Suprapubic skin (tissue), 4 donors: ENCODE measurements at regions not wholly inside any gene's neighbourhood (a gene's known extent, or its start where the extent isn't known, plus 50 kb on each side); places are given as distances from the start of the nearest gene placed in this dataset.

Source experiments
- EP300 ChIP-seq: sonication (generic); formaldehyde crosslinking; IDR thresholded peaks from one replicate; pipeline ENCODE4 v1.6.1; 2017; ENCODE audit warnings: antibody characterized with exemption
- POLR2A ChIP-seq, 2 donors: fragments of 450-650 bp; IDR thresholded peaks; one replicate each; pipeline ENCODE4 v1.6.1; 2017; ENCODE audit warnings: antibody characterized with exemption in 2 of 2, mild to moderate bottlenecking in 2 of 2, moderate library complexity in 2 of 2
- POLR2AphosphoS5 ChIP-seq, 3 donors: sonication (generic); formaldehyde crosslinking; IDR thresholded peaks; one replicate each; pipeline ENCODE4 v1.6.1; 2017; ENCODE audit warnings: antibody characterized with exemption in 3 of 3
- TF ChIP-seq, protein P1 (sequence below), 2 donors: fragments of 200-600 bp in 1 of 2; fragments of 450-650 bp in 1 of 2; sonication (generic) in 1 of 2; IDR thresholded peaks; one replicate each; pipeline ENCODE4 v1.5.1; 2016 to 2019; ENCODE audit warnings: antibody characterized with exemption in 2 of 2, mild to moderate bottlenecking in 1 of 2, moderate library complexity in 1 of 2

DNA sequence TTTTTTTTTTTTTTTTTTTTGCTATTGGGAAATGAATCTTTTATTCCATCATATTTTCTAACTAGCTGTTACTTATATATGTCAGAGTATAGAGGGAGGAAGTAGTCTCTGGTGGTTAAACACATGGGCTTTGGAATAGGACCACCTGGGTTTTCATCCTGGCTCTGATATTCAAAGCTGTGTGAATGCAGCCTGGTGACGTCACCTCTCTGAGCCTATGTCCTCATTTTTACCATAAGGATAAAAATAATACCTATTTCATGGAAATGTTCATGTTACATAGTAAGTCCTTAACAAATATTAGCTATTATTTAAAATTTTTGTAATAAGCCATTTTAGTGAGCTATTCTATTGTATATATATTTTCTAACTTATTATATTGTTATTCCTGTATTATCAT, 58.8 kb upstream of the TOX2 start:
- TF ChIP-seq POLR2A (IDR thresholded peaks at IDR 0.05) (no peak), POLR2AphosphoS5 (IDR thresholded peaks at IDR 0.05) (no peak), EP300 (no peak)
- TF ChIP-seq, protein P1, sequence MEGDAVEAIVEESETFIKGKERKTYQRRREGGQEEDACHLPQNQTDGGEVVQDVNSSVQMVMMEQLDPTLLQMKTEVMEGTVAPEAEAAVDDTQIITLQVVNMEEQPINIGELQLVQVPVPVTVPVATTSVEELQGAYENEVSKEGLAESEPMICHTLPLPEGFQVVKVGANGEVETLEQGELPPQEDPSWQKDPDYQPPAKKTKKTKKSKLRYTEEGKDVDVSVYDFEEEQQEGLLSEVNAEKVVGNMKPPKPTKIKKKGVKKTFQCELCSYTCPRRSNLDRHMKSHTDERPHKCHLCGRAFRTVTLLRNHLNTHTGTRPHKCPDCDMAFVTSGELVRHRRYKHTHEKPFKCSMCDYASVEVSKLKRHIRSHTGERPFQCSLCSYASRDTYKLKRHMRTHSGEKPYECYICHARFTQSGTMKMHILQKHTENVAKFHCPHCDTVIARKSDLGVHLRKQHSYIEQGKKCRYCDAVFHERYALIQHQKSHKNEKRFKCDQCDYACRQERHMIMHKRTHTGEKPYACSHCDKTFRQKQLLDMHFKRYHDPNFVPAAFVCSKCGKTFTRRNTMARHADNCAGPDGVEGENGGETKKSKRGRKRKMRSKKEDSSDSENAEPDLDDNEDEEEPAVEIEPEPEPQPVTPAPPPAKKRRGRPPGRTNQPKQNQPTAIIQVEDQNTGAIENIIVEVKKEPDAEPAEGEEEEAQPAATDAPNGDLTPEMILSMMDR (IDR thresholded peaks at IDR 0.05), result no peak
